ENCODE measurements at regions not wholly inside any gene's neighbourhood (a gene's known extent, or its start where the extent isn't known, plus 50 kb on each side); places are given as distances from the start of the nearest gene placed in this dataset.

DNA sequence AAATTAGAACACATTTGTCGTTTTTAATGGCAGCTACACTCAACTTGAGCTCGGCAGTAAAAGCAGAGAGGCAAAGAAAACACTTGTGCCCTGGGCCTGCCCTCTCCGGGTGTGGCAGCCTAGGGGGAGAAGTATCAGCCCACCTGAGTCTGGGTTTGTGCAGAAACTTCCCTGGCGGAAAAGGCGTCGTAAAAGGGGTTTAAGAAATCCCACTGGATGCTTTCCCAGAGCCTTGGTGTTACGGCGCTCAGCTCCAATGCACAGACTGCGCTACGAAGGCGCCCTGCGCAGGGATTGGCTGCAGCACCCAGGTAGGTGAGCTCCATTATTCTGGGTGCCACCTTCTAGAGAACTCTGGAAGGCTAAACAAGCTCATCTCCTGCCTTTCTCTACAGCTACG is 461.5 kb upstream of the NR2F2 start:
- TF ChIP-seq, protein P1, sequence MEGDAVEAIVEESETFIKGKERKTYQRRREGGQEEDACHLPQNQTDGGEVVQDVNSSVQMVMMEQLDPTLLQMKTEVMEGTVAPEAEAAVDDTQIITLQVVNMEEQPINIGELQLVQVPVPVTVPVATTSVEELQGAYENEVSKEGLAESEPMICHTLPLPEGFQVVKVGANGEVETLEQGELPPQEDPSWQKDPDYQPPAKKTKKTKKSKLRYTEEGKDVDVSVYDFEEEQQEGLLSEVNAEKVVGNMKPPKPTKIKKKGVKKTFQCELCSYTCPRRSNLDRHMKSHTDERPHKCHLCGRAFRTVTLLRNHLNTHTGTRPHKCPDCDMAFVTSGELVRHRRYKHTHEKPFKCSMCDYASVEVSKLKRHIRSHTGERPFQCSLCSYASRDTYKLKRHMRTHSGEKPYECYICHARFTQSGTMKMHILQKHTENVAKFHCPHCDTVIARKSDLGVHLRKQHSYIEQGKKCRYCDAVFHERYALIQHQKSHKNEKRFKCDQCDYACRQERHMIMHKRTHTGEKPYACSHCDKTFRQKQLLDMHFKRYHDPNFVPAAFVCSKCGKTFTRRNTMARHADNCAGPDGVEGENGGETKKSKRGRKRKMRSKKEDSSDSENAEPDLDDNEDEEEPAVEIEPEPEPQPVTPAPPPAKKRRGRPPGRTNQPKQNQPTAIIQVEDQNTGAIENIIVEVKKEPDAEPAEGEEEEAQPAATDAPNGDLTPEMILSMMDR (IDR thresholded peaks at IDR 0.05): no peak
- TF ChIP-seq ZFX (IDR thresholded peaks at IDR 0.05; ENCODE audit: borderline replicate concordance): no peak

Data from 22Rv1 (cell line).